H9 (cell line): ENCODE measurements at regions not wholly inside any gene's neighbourhood (a gene's known extent, or its start where the extent isn't known, plus 50 kb on each side); places are given as distances from the start of the nearest gene placed in this dataset.

Experiments
- DNase-seq: peaks from one replicate; pipeline ENCODE4 v3.0.0-alpha.2; 2017
- H2AFZ ChIP-seq: one replicate; pipeline ENCODE4 v1.6.1; 2013; ENCODE audit warnings: mild to moderate bottlenecking, low read length, control low read depth, moderate library complexity
- H2AK5ac ChIP-seq: 2 replicates; pipeline ENCODE4 v1.6.1; 2013; ENCODE audit warnings: low read length, control low read depth, mixed read lengths; ENCODE audit not compliant: insufficient read length
- H2BK120ac ChIP-seq: one replicate; pipeline ENCODE4 v1.6.1; 2013; ENCODE audit warnings: low read depth, mild to moderate bottlenecking, low read length, control low read depth, inconsistent platforms; ENCODE audit not compliant: poor library complexity, severe bottlenecking
- H2BK12ac ChIP-seq: 2 replicates; pipeline ENCODE4 v1.6.1; 2013; ENCODE audit warnings: low read length, control low read depth, mixed read lengths, low read depth; ENCODE audit not compliant: insufficient read length
- H2BK15ac ChIP-seq: 2 replicates; pipeline ENCODE4 v1.6.1; 2013; ENCODE audit warnings: low read depth, low read length, control low read depth
- H2BK20ac ChIP-seq: one replicate; pipeline ENCODE4 v1.6.1; 2013; ENCODE audit warnings: low read depth, mild to moderate bottlenecking, low read length, control low read depth, inconsistent platforms; ENCODE audit not compliant: poor library complexity, severe bottlenecking
- H2BK5ac ChIP-seq: 2 replicates; pipeline ENCODE4 v1.6.1; 2013; ENCODE audit warnings: low read length, control low read depth, mixed read lengths; ENCODE audit not compliant: insufficient read length
- H3K14ac ChIP-seq: 2 replicates; pipeline ENCODE4 v1.6.1; 2013; ENCODE audit warnings: low read length, control low read depth; ENCODE audit not compliant: insufficient read depth
- H3K18ac ChIP-seq: 2 replicates; pipeline ENCODE4 v1.6.1; 2013; ENCODE audit warnings: low read depth, mild to moderate bottlenecking, mixed read lengths, low read length, control low read depth; ENCODE audit not compliant: insufficient read length
- H3K23ac ChIP-seq: 2 replicates; pipeline ENCODE4 v1.6.1; 2013; ENCODE audit warnings: low read length, control low read depth, mixed read lengths, low read depth; ENCODE audit not compliant: insufficient read length
- H3K23me2 ChIP-seq: 2 replicates; pipeline ENCODE4 v1.6.1; 2013; ENCODE audit warnings: low read depth, mild to moderate bottlenecking, mixed read lengths, low read length, control low read depth; ENCODE audit not compliant: insufficient read length, poor library complexity, severe bottlenecking
- H3K27ac ChIP-seq: 2 replicates; pipeline ENCODE4 v1.5.1; 2013; ENCODE audit warnings: low read length, control low read depth, mixed read lengths, low read depth; ENCODE audit not compliant: insufficient read length
- H3K27me3 ChIP-seq: 2 replicates; pipeline ENCODE4 v1.6.1; 2013; ENCODE audit warnings: low read length, control low read depth, inconsistent platforms; ENCODE audit not compliant: insufficient read depth
- H3K4ac ChIP-seq: 2 replicates; pipeline ENCODE4 v1.6.1; 2013; ENCODE audit warnings: low read depth, mild to moderate bottlenecking, control low read depth, inconsistent platforms, low read length, moderate library complexity
- H3K4me1 ChIP-seq: 2 replicates; pipeline ENCODE4 v1.6.1; 2013; ENCODE audit warnings: low read length, control low read depth, inconsistent platforms; ENCODE audit not compliant: insufficient read depth
- H3K4me2 ChIP-seq: 2 replicates; pipeline ENCODE4 v1.6.1; 2013; ENCODE audit warnings: low read length, control low read depth, mixed read lengths; ENCODE audit not compliant: insufficient read length, insufficient read depth
- H3K56ac ChIP-seq: 2 replicates; pipeline ENCODE4 v1.6.1; 2013; ENCODE audit warnings: low read depth, mild to moderate bottlenecking, mixed read lengths, low read length, control low read depth; ENCODE audit not compliant: insufficient read length
- H3K79me1 ChIP-seq: 2 replicates; pipeline ENCODE4 v1.6.1; 2013; ENCODE audit warnings: low read depth, mild to moderate bottlenecking, moderate library complexity, low read length, control low read depth, inconsistent platforms; ENCODE audit not compliant: insufficient read depth, poor library complexity, severe bottlenecking
- H3K79me2 ChIP-seq: 2 replicates; pipeline ENCODE4 v1.6.1; 2013; ENCODE audit warnings: low read length, control low read depth, inconsistent platforms; ENCODE audit not compliant: insufficient read depth
- H3K9ac ChIP-seq: 2 replicates; pipeline ENCODE4 v1.6.1; 2013; ENCODE audit warnings: low read length, control low read depth, mixed read lengths; ENCODE audit not compliant: insufficient read length; ENCODE audit errors: extremely low read depth
- H3K9me3 ChIP-seq: one replicate; pipeline ENCODE4 v1.6.1; 2013; ENCODE audit warnings: low read depth, low read length, inconsistent platforms; ENCODE audit not compliant: control insufficient read depth
- H3T11ph ChIP-seq: one replicate; pipeline ENCODE4 v1.6.1; 2013; ENCODE audit warnings: mild to moderate bottlenecking, low read length, control low read depth, inconsistent platforms
- H4K20me1 ChIP-seq: one replicate; pipeline ENCODE4 v1.6.1; 2013; ENCODE audit not compliant: control insufficient read depth, insufficient read length, insufficient read depth
- H4K5ac ChIP-seq: 2 replicates; pipeline ENCODE4 v1.6.1; 2013; ENCODE audit warnings: low read depth, mild to moderate bottlenecking, mixed read lengths, low read length, control low read depth; ENCODE audit not compliant: insufficient read length
- H4K8ac ChIP-seq: replicated peaks from 2 replicates; pipeline ENCODE4 v1.6.1; 2013; ENCODE audit warnings: low read length, control low read depth, mixed read lengths, low read depth; ENCODE audit not compliant: insufficient read length
- H4K91ac ChIP-seq: 2 replicates; pipeline ENCODE4 v1.6.1; 2013; ENCODE audit warnings: low read depth, mild to moderate bottlenecking, moderate library complexity, mixed read lengths, low read length, control low read depth; ENCODE audit not compliant: insufficient read length
- H3K27ac Mint-ChIP-seq, 3 experiments: 2 replicates in 2 of 3; 3 replicates in 1 of 3; pipeline ENCODE4 v1.8.0; 2020 to 2021; ENCODE audit warnings: mixed read lengths in 3 of 3, mild to moderate bottlenecking in 1 of 3, moderate library complexity in 1 of 3
- H3K27me3 Mint-ChIP-seq: 2 replicates; pipeline ENCODE4 v1.8.0; 2021; ENCODE audit warnings: low read depth, mild to moderate bottlenecking, moderate library complexity, mixed read lengths
- H3K36me3 Mint-ChIP-seq, 3 experiments: 2 replicates in 2 of 3; 3 replicates in 1 of 3; pipeline ENCODE4 v1.8.0; 2020 to 2021; ENCODE audit warnings: low read depth in 3 of 3, mixed read lengths in 3 of 3; ENCODE audit not compliant: insufficient read depth in 1 of 3
- H3K4me1 Mint-ChIP-seq, 2 experiments: 2 replicates each; pipeline ENCODE4 v1.8.0; 2020; ENCODE audit warnings: mixed read lengths in 2 of 2
- H3K4me3 Mint-ChIP-seq, 2 experiments: 2 replicates in 1 of 2; 3 replicates in 1 of 2; pipeline ENCODE4 v1.8.0; 2020 to 2021; ENCODE audit warnings: mild to moderate bottlenecking in 2 of 2, mixed read lengths in 2 of 2, moderate library complexity in 1 of 2
- H3K9me3 Mint-ChIP-seq, 2 experiments: 2 replicates in 1 of 2; 3 replicates in 1 of 2; pipeline ENCODE4 v1.8.0; 2020; ENCODE audit warnings: mild to moderate bottlenecking in 2 of 2, mixed read lengths in 2 of 2, moderate library complexity in 1 of 2
- CTCF ChIP-seq: fragments of 200-600 bp; sonication (generic); conservative IDR thresholded peaks from 3 replicates; pipeline ENCODE4 v1.8.0; 2021; ENCODE audit warnings: antibody characterized with exemption, mild to moderate bottlenecking
- WGBS: extraction: QIAGEN DNeasy Blood & Tissue Kit; methylation state at CpG from one replicate; pipeline ENCODE4 v1.1.7; 2013; ENCODE audit warnings: missing lambda C conversion rate, low lambda C conversion rate, mixed read lengths; ENCODE audit not compliant: insufficient read length; ENCODE audit errors: extremely low coverage; 5-methylcytosine and 5-hydroxymethylcytosine counted together

GRCh38 chr2:217551252-217551899, 451.4 kb downstream of the TNS1 start:
- Histone ChIP-seq H4K91ac (no peak overlapping the region), H3K4me2 (peak overlapping the region; percentile 26), H2BK5ac (no peak overlapping the region), H3K9me3 (no peaks in the 10 kb centered on the region), H4K20me1 (no peaks in the 10 kb centered on the region), H3T11ph (no peak overlapping the region), H3K14ac (no peak overlapping the region), H3K4ac (no peak overlapping the region), H2AFZ (no peak overlapping the region), H2BK15ac (no peak overlapping the region), H3K23ac (no peak overlapping the region), H3K9ac (no peak overlapping the region), H3K4me1 (peaks cover 11% of the 10 kb centered on the region), H3K27ac (peak overlapping the region; percentile 27), H2BK12ac (no peak overlapping the region), H3K23me2 (no peaks in the 10 kb centered on the region), H3K79me1 (no peaks in the 10 kb centered on the region), H4K8ac (peak overlapping the region; percentile 25), H2BK120ac (no peak overlapping the region), H4K5ac (no peak overlapping the region), H2BK20ac (no peak overlapping the region), H3K18ac (no peak overlapping the region), H2AK5ac (peak overlapping the region; percentile 19), H3K56ac (no peak overlapping the region), H3K27me3 (no peaks in the 10 kb centered on the region), H3K79me2 (no peaks in the 10 kb centered on the region)
- H3K9me3 Mint-ChIP-seq, result peaks cover 0 to under 1% of the 10 kb centered on the region in 2 experiments; a peak in 2 of 5 replicates
- peak overlapping the region in 1 of 3 experiments; percentile 81; a peak in 1 of 7 replicates for H3K27ac Mint-ChIP-seq
- H3K4me1 Mint-ChIP-seq, result peaks cover 29 to 36% of the 10 kb centered on the region in 2 experiments
- H3K4me3 Mint-ChIP-seq, result no peak overlapping the region
- no peaks in the 10 kb centered on the region; a peak in 2 of 7 replicates for H3K36me3 Mint-ChIP-seq
- DNase-seq, result peak; percentile 51
- H3K27me3 Mint-ChIP-seq, result peaks cover 12% of the 10 kb centered on the region
- no CpG with 5 or more reads among the region's 3 CpGs for WGBS
- TF ChIP-seq CTCF, result no peak
